ENCODE measurements at regions not wholly inside any gene's neighbourhood (a gene's known extent, or its start where the extent isn't known, plus 50 kb on each side); places are given as distances from the start of the nearest gene placed in this dataset.

- TF ChIP-seq, protein P1, sequence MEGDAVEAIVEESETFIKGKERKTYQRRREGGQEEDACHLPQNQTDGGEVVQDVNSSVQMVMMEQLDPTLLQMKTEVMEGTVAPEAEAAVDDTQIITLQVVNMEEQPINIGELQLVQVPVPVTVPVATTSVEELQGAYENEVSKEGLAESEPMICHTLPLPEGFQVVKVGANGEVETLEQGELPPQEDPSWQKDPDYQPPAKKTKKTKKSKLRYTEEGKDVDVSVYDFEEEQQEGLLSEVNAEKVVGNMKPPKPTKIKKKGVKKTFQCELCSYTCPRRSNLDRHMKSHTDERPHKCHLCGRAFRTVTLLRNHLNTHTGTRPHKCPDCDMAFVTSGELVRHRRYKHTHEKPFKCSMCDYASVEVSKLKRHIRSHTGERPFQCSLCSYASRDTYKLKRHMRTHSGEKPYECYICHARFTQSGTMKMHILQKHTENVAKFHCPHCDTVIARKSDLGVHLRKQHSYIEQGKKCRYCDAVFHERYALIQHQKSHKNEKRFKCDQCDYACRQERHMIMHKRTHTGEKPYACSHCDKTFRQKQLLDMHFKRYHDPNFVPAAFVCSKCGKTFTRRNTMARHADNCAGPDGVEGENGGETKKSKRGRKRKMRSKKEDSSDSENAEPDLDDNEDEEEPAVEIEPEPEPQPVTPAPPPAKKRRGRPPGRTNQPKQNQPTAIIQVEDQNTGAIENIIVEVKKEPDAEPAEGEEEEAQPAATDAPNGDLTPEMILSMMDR (IDR thresholded peaks at IDR 0.05): no peak
- TF ChIP-seq EP300 (IDR thresholded peaks at IDR 0.05) (no peak), POLR2AphosphoS5 (IDR thresholded peaks at IDR 0.05) (no peak), POLR2A (IDR thresholded peaks at IDR 0.05; ENCODE audit: low read depth) (no peak)
- WGBS: 59% methylated on average over 3 of the region's 3 CpGs
- H3K4me1 ChIP-seq: no peaks in the 10 kb centered on the region
- H3K36me3 ChIP-seq: no peaks in the 10 kb centered on the region
- no peaks in the 10 kb centered on the region for H3K27me3 ChIP-seq
- H3K27ac ChIP-seq (replicated peaks in 1 of 4): no peak overlapping the region
- no peaks in the 10 kb centered on the region for H3K9me3 ChIP-seq
- no peak overlapping the region for H3K4me3 ChIP-seq
- intact Hi-C loops (cut with DNase I): no loop called here
- no peak for DNase-seq (ENCODE audit: extremely low spot score)
Observed at GRCh38 chr11:26158251-26158650, 173.7 kb upstream of the ANO3 start.

DNA sequence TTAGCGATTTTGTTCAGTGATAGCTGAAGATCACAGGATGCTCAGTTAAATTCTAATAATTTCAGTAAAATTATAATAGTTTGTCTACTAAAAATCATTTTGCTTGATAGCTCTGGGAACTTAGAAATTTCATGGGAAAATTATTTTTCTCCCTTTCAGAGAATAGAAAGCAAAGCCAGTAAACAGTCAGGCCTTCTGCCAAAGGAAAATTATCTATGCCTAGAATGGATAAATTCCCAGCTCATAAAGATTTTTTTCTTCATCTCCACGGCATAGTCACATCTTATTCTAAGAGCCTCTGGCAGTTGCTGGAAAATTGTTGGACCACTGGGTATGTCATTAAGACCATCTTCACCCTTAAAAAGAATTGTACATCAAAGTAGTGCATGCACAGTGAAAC lies 169.6 kb upstream of the ANO3 start:
- TF ChIP-seq EP300 (IDR thresholded peaks at IDR 0.05): no peak
- TF ChIP-seq POLR2A (IDR thresholded peaks at IDR 0.05; ENCODE audit: low read depth): no peak
- TF ChIP-seq, protein P1 (IDR thresholded peaks at IDR 0.05): no peak
- TF ChIP-seq POLR2AphosphoS5 (IDR thresholded peaks at IDR 0.05): no peak
- WGBS: 88% methylated on average over 2 of the region's 2 CpGs
- H3K9me3 ChIP-seq: no peaks in the 10 kb centered on the region
- H3K27me3 ChIP-seq: no peaks in the 10 kb centered on the region
- H3K36me3 ChIP-seq: no peaks in the 10 kb centered on the region
- H3K4me3 ChIP-seq: no peak overlapping the region
- intact Hi-C loops (cut with DNase I): no loop called here
- H3K4me1 ChIP-seq: no peaks in the 10 kb centered on the region
- DNase-seq (ENCODE audit: extremely low spot score): no peak
- H3K27ac ChIP-seq (replicated peaks in 1 of 4): no peak overlapping the region

GRCh38 chr11:26186389-26186788 lies 145.5 kb upstream of the ANO3 start:
- no peaks in the 10 kb centered on the region for H3K27me3 ChIP-seq
- H3K27ac ChIP-seq (replicated peaks in 1 of 4): no peak overlapping the region
- H3K36me3 ChIP-seq: no peaks in the 10 kb centered on the region
- H3K4me3 ChIP-seq: no peak overlapping the region
- intact Hi-C loops (cut with DNase I): no loop called here
- no peaks in the 10 kb centered on the region for H3K9me3 ChIP-seq
- DNase-seq (ENCODE audit: extremely low spot score): no peak
- no peaks in the 10 kb centered on the region for H3K4me1 ChIP-seq
- WGBS: 69% methylated on average over 2 of the region's 2 CpGs
- TF ChIP-seq EP300 (IDR thresholded peaks at IDR 0.05) (no peak), POLR2A (IDR thresholded peaks at IDR 0.05; ENCODE audit: low read depth) (no peak), POLR2AphosphoS5 (IDR thresholded peaks at IDR 0.05) (no peak)
- TF ChIP-seq, protein P1 (IDR thresholded peaks at IDR 0.05): no peak

- Histone ChIP-seq H3K9me3 (no peaks in the 10 kb centered on the region), H3K4me3 (no peak overlapping the region), H3K27ac (replicated peaks in 1 of 4) (no peak overlapping the region), H3K27me3 (no peaks in the 10 kb centered on the region), H3K4me1 (no peaks in the 10 kb centered on the region), H3K36me3 (no peaks in the 10 kb centered on the region)
- 59% methylated on average over 2 of the region's 2 CpGs for WGBS
- TF ChIP-seq POLR2A (IDR thresholded peaks at IDR 0.05; ENCODE audit: low read depth) (no peak), POLR2AphosphoS5 (IDR thresholded peaks at IDR 0.05) (no peak), EP300 (IDR thresholded peaks at IDR 0.05) (no peak)
- TF ChIP-seq, protein P1 (IDR thresholded peaks at IDR 0.05): no peak
- no peak for DNase-seq (ENCODE audit: extremely low spot score)
- intact Hi-C loops (cut with DNase I): no loop called here
Observed at GRCh38 chr11:26187639-26188038, 144.3 kb upstream of the ANO3 start.

DNA sequence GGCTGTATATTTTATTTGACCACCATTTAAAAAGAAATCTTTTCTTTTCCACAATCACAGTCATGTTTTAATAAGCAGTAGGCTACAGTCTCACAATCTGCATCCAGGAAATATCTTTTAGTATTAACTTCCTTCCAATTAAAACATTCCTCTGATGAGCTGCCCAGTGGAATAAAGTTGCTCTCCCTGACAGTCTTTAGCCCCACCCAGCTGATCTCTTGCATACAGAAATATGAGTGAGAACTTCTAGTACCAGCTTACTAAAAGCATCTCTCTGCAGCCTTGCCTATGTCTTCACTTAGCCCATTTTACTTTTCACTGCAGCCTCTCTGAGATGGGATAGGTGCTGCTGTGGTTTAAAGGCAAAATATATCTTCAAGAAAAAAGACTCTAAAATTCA lies 143.4 kb upstream of the ANO3 start:
- Histone ChIP-seq H3K4me3 (no peak overlapping the region), H3K9me3 (no peaks in the 10 kb centered on the region), H3K4me1 (no peaks in the 10 kb centered on the region), H3K27me3 (no peaks in the 10 kb centered on the region), H3K27ac (replicated peaks in 1 of 4) (no peak overlapping the region), H3K36me3 (no peaks in the 10 kb centered on the region)
- intact Hi-C loops (cut with DNase I): no loop called here
- TF ChIP-seq EP300 (IDR thresholded peaks at IDR 0.05) (no peak), POLR2A (IDR thresholded peaks at IDR 0.05; ENCODE audit: low read depth) (no peak), POLR2AphosphoS5 (IDR thresholded peaks at IDR 0.05) (no peak)
- TF ChIP-seq, protein P1 (IDR thresholded peaks at IDR 0.05): no peak
- DNase-seq (ENCODE audit: extremely low spot score): no peak
